Endodermal cell (in vitro differentiated cells): ENCODE measurements at regions not wholly inside any gene's neighbourhood (a gene's known extent, or its start where the extent isn't known, plus 50 kb on each side); places are given as distances from the start of the nearest gene placed in this dataset.

ENCODE experiments used
- DNase-seq: peaks from one replicate; pipeline ENCODE4 v3.0.0-alpha.2; 2017
- H3K27ac ChIP-seq: 2 replicates; pipeline ENCODE4 v1.5.1; 2013; ENCODE audit warnings: mild to moderate bottlenecking, low read depth, low read length, moderate library complexity
- H3K27me3 ChIP-seq: 2 replicates; pipeline ENCODE4 v1.6.1; 2013; ENCODE audit warnings: mild to moderate bottlenecking, low read length, moderate library complexity; ENCODE audit not compliant: insufficient read depth, control insufficient read depth, poor library complexity, severe bottlenecking
- H3K36me3 ChIP-seq: 2 replicates; pipeline ENCODE4 v1.7.0; 2013; ENCODE audit warnings: mild to moderate bottlenecking, low read length, moderate library complexity; ENCODE audit not compliant: control insufficient read depth, insufficient read depth
- H3K4me1 ChIP-seq: one replicate; pipeline ENCODE4 v1.7.0; 2013; ENCODE audit warnings: low read length; ENCODE audit not compliant: control insufficient read depth, insufficient read depth
- H3K4me3 ChIP-seq: 2 replicates; pipeline ENCODE4 v1.5.1; 2013; ENCODE audit warnings: mild to moderate bottlenecking, low read length, moderate library complexity
- H3K9ac ChIP-seq: 2 replicates; pipeline ENCODE4 v1.6.1; 2013; ENCODE audit warnings: mild to moderate bottlenecking, low read length, moderate library complexity; ENCODE audit not compliant: poor library complexity, severe bottlenecking; ENCODE audit errors: extremely low read depth
- H3K9me3 ChIP-seq: 2 replicates; pipeline ENCODE4 v1.6.1; 2013; ENCODE audit warnings: mild to moderate bottlenecking, low read length, moderate library complexity; ENCODE audit not compliant: control insufficient read depth
- H3K27ac Mint-ChIP-seq: 2 replicates; pipeline ENCODE4 v1.8.0; 2020; ENCODE audit warnings: mixed read lengths
- H3K27me3 Mint-ChIP-seq: 2 replicates; pipeline ENCODE4 v1.8.0; 2021; ENCODE audit warnings: mild to moderate bottlenecking, mixed read lengths; ENCODE audit not compliant: insufficient read depth
- H3K36me3 Mint-ChIP-seq: 2 replicates; pipeline ENCODE4 v1.8.0; 2020; ENCODE audit warnings: low read depth, mixed read lengths
- H3K4me1 Mint-ChIP-seq: 2 replicates; pipeline ENCODE4 v1.8.0; 2020; ENCODE audit warnings: mixed read lengths
- H3K4me3 Mint-ChIP-seq: 2 replicates; pipeline ENCODE4 v1.8.0; 2020; ENCODE audit warnings: mild to moderate bottlenecking, moderate library complexity, mixed read lengths
- H3K9me3 Mint-ChIP-seq: 2 replicates; pipeline ENCODE4 v1.8.0; 2020; ENCODE audit warnings: mild to moderate bottlenecking, mixed read lengths
- CTCF ChIP-seq: fragments of 200-600 bp; sonication (generic); conservative IDR thresholded peaks from 2 replicates; pipeline ENCODE4 v1.5.0; 2021; ENCODE audit warnings: antibody characterized with exemption, mild to moderate bottlenecking
- WGBS, 2 experiments: methylation state at CpG; one replicate each; pipeline versions ENCODE4 v1.1.5 to v1.1.7; 2013; ENCODE audit warnings: missing lambda C conversion rate in 2 of 2, mixed read lengths in 1 of 2; ENCODE audit not compliant: insufficient coverage in 1 of 2, insufficient read length in 1 of 2; 5-methylcytosine and 5-hydroxymethylcytosine counted together

- 100% methylated on average over 1 of the region's 1 CpG; no CpG with 5 or more reads in 1 of the 2 experiments for WGBS, 2 experiments
- no peak overlapping the region for H3K4me3 Mint-ChIP-seq
- Histone ChIP-seq H3K9me3 (no peaks in the 10 kb centered on the region), H3K4me1 (peaks cover 10% of the 10 kb centered on the region), H3K4me3 (no peak overlapping the region), H3K36me3 (no peaks in the 10 kb centered on the region), H3K27ac (no peak overlapping the region), H3K9ac (no peak overlapping the region), H3K27me3 (peaks cover 43% of the 10 kb centered on the region)
- no peak overlapping the region for H3K27ac Mint-ChIP-seq
- H3K4me1 Mint-ChIP-seq: peaks cover 32% of the 10 kb centered on the region
- H3K36me3 Mint-ChIP-seq: no peaks in the 10 kb centered on the region
- H3K27me3 Mint-ChIP-seq: peaks cover 27% of the 10 kb centered on the region
- no peak for DNase-seq
- no peak for TF ChIP-seq CTCF
- H3K9me3 Mint-ChIP-seq: no peaks in the 10 kb centered on the region
These were observed 122.9 kb upstream of the PLEKHA5 start for GRCh38 chr12:19006626-19007137.

GRCh38 chr12:19008102-19008501 lies 121.4 kb upstream of the PLEKHA5 start:
- 100% methylated on average over 2 of the region's 2 CpGs; no CpG with 5 or more reads in 1 of the 2 experiments for WGBS, 2 experiments
- no peak for TF ChIP-seq CTCF
- Mint-ChIP-seq H3K4me3 (no peak overlapping the region), H3K36me3 (no peaks in the 10 kb centered on the region), H3K4me1 (peaks cover 32% of the 10 kb centered on the region), H3K27ac (no peak overlapping the region), H3K27me3 (peaks cover 28% of the 10 kb centered on the region), H3K9me3 (no peaks in the 10 kb centered on the region)
- peaks cover 34% of the 10 kb centered on the region for H3K27me3 ChIP-seq
- peaks cover 10% of the 10 kb centered on the region for H3K4me1 ChIP-seq
- H3K27ac ChIP-seq: no peak overlapping the region
- no peaks in the 10 kb centered on the region for H3K9me3 ChIP-seq
- H3K36me3 ChIP-seq: no peaks in the 10 kb centered on the region
- H3K4me3 ChIP-seq: no peak overlapping the region
- no peak overlapping the region for H3K9ac ChIP-seq
- DNase-seq: no peak

- H3K36me3 Mint-ChIP-seq: no peaks in the 10 kb centered on the region
- H3K27me3 Mint-ChIP-seq: peaks cover 28% of the 10 kb centered on the region
These were observed 119.4 kb upstream of the PLEKHA5 start for GRCh38 chr12:19010087-19010486.

More at GRCh38 chr12:19010087-19010486, 119.4 kb upstream of the PLEKHA5 start:
- Mint-ChIP-seq H3K4me1 (peaks cover 34% of the 10 kb centered on the region), H3K27ac (no peak overlapping the region), H3K9me3 (no peaks in the 10 kb centered on the region), H3K4me3 (no peak overlapping the region)
- DNase-seq: peak; percentile 56
- no peak overlapping the region for H3K9ac ChIP-seq
- H3K27ac ChIP-seq: no peak overlapping the region
- H3K36me3 ChIP-seq: no peaks in the 10 kb centered on the region
- H3K9me3 ChIP-seq: no peaks in the 10 kb centered on the region
- H3K27me3 ChIP-seq: peaks cover 20% of the 10 kb centered on the region
- WGBS, 2 experiments: 21 to 69% methylated on average over 3 of the region's 3 CpGs
- TF ChIP-seq CTCF: no peak
- peaks cover 15% of the 10 kb centered on the region for H3K4me1 ChIP-seq
- no peak overlapping the region for H3K4me3 ChIP-seq
